ENCODE measurements at regions not wholly inside any gene's neighbourhood (a gene's known extent, or its start where the extent isn't known, plus 50 kb on each side); places are given as distances from the start of the nearest gene placed in this dataset.

DNA sequence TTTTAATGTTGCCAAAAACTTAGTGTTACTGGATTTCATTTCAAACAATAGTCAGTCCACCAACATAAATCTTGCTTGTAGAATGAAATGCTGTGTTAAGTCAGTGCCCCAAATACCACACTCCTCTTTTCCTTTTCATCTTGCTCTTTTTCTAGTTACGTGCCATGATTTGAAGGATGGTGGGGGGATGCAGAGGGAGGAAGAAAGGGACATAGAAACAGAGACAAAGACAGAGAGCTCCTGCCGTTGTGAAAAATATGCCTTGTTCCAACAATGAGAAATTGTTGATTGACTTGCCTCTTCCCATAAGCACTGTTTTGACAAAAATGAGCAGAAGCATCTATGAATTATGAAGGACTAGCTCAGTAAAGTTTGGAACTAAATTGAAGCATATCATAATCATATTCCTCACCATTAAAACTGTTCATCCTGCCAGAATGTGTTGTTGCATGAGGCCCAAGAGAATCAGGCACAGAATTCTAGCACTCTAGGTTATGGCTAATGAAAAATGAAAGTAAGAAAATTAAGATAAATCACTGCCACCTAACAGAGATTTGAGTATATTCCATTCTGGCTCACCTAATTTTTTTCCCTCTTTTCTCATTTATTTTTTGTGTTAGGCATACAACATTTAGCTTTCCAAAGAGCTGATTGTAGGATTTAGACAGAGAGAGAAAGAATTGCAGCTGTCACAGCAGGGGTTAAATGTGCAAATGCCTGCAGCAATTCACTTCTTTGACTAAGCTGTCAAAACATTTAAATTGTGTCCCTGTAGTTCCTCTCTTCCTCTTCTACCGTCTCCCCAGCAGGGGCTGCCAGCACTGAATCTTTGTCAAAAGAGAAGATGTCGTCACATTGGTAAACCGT, 111.6 kb upstream of the PTPN13 start:
- H3K27ac ChIP-seq (ENCODE audit: insufficient read depth, low read length): no peak overlapping the region
- no peaks in the 10 kb centered on the region for H3K4me1 ChIP-seq (ENCODE audit: control insufficient read depth, extremely low read depth, insufficient read depth, low read length)
- H3K4me3 ChIP-seq (replicated peaks in 1 of 4; ENCODE audit: control extremely low read depth in 1 of 4, insufficient read depth in 1 of 4, low read depth in 3 of 4, low read length in 4 of 4): peak overlapping the region in 1 of 4 experiments; percentile 14
- TF ChIP-seq EZH2 (IDR thresholded peaks at IDR 0.05; ENCODE audit: low read length, missing control alignments): no peak
- TF ChIP-seq, protein P1, sequence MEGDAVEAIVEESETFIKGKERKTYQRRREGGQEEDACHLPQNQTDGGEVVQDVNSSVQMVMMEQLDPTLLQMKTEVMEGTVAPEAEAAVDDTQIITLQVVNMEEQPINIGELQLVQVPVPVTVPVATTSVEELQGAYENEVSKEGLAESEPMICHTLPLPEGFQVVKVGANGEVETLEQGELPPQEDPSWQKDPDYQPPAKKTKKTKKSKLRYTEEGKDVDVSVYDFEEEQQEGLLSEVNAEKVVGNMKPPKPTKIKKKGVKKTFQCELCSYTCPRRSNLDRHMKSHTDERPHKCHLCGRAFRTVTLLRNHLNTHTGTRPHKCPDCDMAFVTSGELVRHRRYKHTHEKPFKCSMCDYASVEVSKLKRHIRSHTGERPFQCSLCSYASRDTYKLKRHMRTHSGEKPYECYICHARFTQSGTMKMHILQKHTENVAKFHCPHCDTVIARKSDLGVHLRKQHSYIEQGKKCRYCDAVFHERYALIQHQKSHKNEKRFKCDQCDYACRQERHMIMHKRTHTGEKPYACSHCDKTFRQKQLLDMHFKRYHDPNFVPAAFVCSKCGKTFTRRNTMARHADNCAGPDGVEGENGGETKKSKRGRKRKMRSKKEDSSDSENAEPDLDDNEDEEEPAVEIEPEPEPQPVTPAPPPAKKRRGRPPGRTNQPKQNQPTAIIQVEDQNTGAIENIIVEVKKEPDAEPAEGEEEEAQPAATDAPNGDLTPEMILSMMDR (conservative IDR thresholded peaks at IDR 0.05 in 1 of 2, IDR thresholded peaks at IDR 0.05 in 1 of 2; ENCODE audit: low read depth in 1 of 2, low read length in 2 of 2): peak in 1 of 2 donors; percentile 40
- peak overlapping the region; percentile 41 for H2AFZ ChIP-seq (ENCODE audit: low read length)
- no peaks in the 10 kb centered on the region for H3K79me2 ChIP-seq (ENCODE audit: control insufficient read depth, insufficient read depth, low read length)
- peak overlapping the region; percentile 54 for H3K4me2 ChIP-seq (ENCODE audit: extremely low read depth, insufficient read depth, low read length)
- no peaks in the 10 kb centered on the region for H4K20me1 ChIP-seq (ENCODE audit: control insufficient read depth, extremely low read depth, insufficient read depth, low read length)
- H3K27me3 ChIP-seq (ENCODE audit: control insufficient read depth, insufficient read depth, low read length): no peaks in the 10 kb centered on the region
- H3K36me3 ChIP-seq (ENCODE audit: control insufficient read depth, insufficient read depth, low read length): no peaks in the 10 kb centered on the region
- H3K9me3 ChIP-seq (ENCODE audit: control insufficient read depth, insufficient read depth, low read depth, low read length): no peaks in the 10 kb centered on the region
- DNase-seq (ENCODE audit: low read depth in 2 of 2): peak; percentile 11 to 15
- no peak overlapping the region for H3K9ac ChIP-seq (ENCODE audit: insufficient read depth, low read length)

DNA sequence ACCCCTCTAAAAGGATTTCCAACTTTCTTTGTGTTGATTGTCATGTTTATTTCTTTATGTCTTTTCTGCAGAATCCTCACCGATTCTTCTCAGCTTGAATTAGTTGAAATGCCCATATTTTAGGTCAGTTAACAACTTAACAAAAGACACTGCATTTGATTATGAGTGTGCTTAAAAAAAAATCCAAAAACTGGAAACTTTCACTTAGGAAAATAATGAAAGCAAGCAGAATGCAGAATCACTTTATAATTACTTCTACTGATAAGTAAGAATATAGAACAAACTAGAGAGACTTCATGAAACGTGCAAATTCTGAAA, 111.0 kb upstream of the PTPN13 start:
- H3K27ac ChIP-seq (ENCODE audit: insufficient read depth, low read length): no peak overlapping the region
- no peak for TF ChIP-seq EZH2 (IDR thresholded peaks at IDR 0.05; ENCODE audit: low read length, missing control alignments)
- TF ChIP-seq, protein P1 (conservative IDR thresholded peaks at IDR 0.05 in 1 of 2, IDR thresholded peaks at IDR 0.05 in 1 of 2; ENCODE audit: low read depth in 1 of 2, low read length in 2 of 2): no peak
- peak overlapping the region in 1 of 4 experiments; percentile 14 for H3K4me3 ChIP-seq (replicated peaks in 1 of 4; ENCODE audit: control extremely low read depth in 1 of 4, insufficient read depth in 1 of 4, low read depth in 3 of 4, low read length in 4 of 4)
- H3K79me2 ChIP-seq (ENCODE audit: control insufficient read depth, insufficient read depth, low read length): no peaks in the 10 kb centered on the region
- no peak for DNase-seq (ENCODE audit: low read depth in 2 of 2)
- H3K4me1 ChIP-seq (ENCODE audit: control insufficient read depth, extremely low read depth, insufficient read depth, low read length): no peaks in the 10 kb centered on the region
- peak overlapping the region; percentile 54 for H3K4me2 ChIP-seq (ENCODE audit: extremely low read depth, insufficient read depth, low read length)
- no peak overlapping the region for H3K9ac ChIP-seq (ENCODE audit: insufficient read depth, low read length)
- peak overlapping the region; percentile 41 for H2AFZ ChIP-seq (ENCODE audit: low read length)
- H4K20me1 ChIP-seq (ENCODE audit: control insufficient read depth, extremely low read depth, insufficient read depth, low read length): no peaks in the 10 kb centered on the region
- H3K36me3 ChIP-seq (ENCODE audit: control insufficient read depth, insufficient read depth, low read length): no peaks in the 10 kb centered on the region
- H3K27me3 ChIP-seq (ENCODE audit: control insufficient read depth, insufficient read depth, low read length): no peaks in the 10 kb centered on the region
- H3K9me3 ChIP-seq (ENCODE audit: control insufficient read depth, insufficient read depth, low read depth, low read length): no peaks in the 10 kb centered on the region

DNA sequence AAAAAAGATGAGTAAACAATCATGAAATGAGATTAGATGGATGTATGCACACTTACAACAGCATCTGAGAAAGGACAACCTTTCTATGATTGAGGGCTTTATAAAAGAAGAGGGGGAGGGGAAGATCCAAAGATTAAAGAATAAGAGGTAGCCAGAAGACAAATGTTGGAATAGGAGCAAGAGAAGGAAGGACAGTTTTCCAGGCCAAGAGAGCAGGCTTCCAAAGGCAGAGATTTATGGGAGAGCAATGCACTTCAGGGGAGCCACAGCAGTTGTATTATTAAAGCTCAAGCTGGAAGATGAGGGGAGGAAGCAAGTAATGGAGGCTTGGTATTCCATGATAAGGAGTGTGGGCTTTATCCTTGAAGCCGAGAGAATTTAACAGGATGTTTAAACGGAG, 110.3 kb upstream of the PTPN13 start:
- TF ChIP-seq EZH2 (IDR thresholded peaks at IDR 0.05; ENCODE audit: low read length, missing control alignments): no peak
- TF ChIP-seq, protein P1 (conservative IDR thresholded peaks at IDR 0.05 in 1 of 2, IDR thresholded peaks at IDR 0.05 in 1 of 2; ENCODE audit: low read depth in 1 of 2, low read length in 2 of 2): no peak
- H3K4me3 ChIP-seq (replicated peaks in 1 of 4; ENCODE audit: control extremely low read depth in 1 of 4, insufficient read depth in 1 of 4, low read depth in 3 of 4, low read length in 4 of 4): no peak overlapping the region

More for the DNA sequence above, 110.3 kb upstream of the PTPN13 start:
- Histone ChIP-seq H3K27me3 (ENCODE audit: control insufficient read depth, insufficient read depth, low read length) (no peaks in the 10 kb centered on the region), H3K27ac (ENCODE audit: insufficient read depth, low read length) (no peak overlapping the region), H4K20me1 (ENCODE audit: control insufficient read depth, extremely low read depth, insufficient read depth, low read length) (no peaks in the 10 kb centered on the region), H3K36me3 (ENCODE audit: control insufficient read depth, insufficient read depth, low read length) (no peaks in the 10 kb centered on the region), H3K9ac (ENCODE audit: insufficient read depth, low read length) (no peak overlapping the region), H3K4me2 (ENCODE audit: extremely low read depth, insufficient read depth, low read length) (no peak overlapping the region), H2AFZ (ENCODE audit: low read length) (no peak overlapping the region), H3K4me1 (ENCODE audit: control insufficient read depth, extremely low read depth, insufficient read depth, low read length) (no peaks in the 10 kb centered on the region), H3K9me3 (ENCODE audit: control insufficient read depth, insufficient read depth, low read depth, low read length) (no peaks in the 10 kb centered on the region), H3K79me2 (ENCODE audit: control insufficient read depth, insufficient read depth, low read length) (no peaks in the 10 kb centered on the region)
- no peak for DNase-seq (ENCODE audit: low read depth in 2 of 2)
